OCI-LY3 (cell line): ENCODE measurements at regions not wholly inside any gene's neighbourhood (a gene's known extent, or its start where the extent isn't known, plus 50 kb on each side); places are given as distances from the start of the nearest gene placed in this dataset.

Source experiments
- H2AFZ ChIP-seq: fragments of 200-600, 300-600 bp; shearing (Covaris generic); 2 replicates; pipeline ENCODE4 v1.6.0; 2014; ENCODE audit warnings: antibody characterized with exemption, low read depth, low read length
- H3K27ac ChIP-seq: fragments of 200-600, 300-600 bp; sonication (generic); 2 replicates; pipeline ENCODE4 v1.5.1; 2014; ENCODE audit warnings: mild to moderate bottlenecking, low read length, moderate library complexity, mixed read lengths
- H3K27me3 ChIP-seq: fragments of 200-600, 300-600 bp; sonication (generic); 2 replicates; pipeline ENCODE4 v1.6.1; 2014; ENCODE audit warnings: low read depth, low read length, mixed read lengths
- H3K36me3 ChIP-seq: fragments of 200-600, 300-600 bp; sonication (generic); replicated peaks from 2 replicates; pipeline ENCODE3; 2014; ENCODE audit warnings: low read depth, low read length, mixed read lengths
- H3K4me1 ChIP-seq: fragments of 300-600, 200-600 bp; sonication (generic); 2 replicates; pipeline ENCODE4 v1.6.1; 2014; ENCODE audit warnings: low read length, mixed read lengths
- H3K4me2 ChIP-seq: fragments of 200-600, 300-600 bp; sonication (generic); 2 replicates; pipeline ENCODE4 v1.6.1; 2014; ENCODE audit warnings: low read length, mixed read lengths
- H3K4me3 ChIP-seq: fragments of 300-600, 200-600 bp; sonication (generic); 2 replicates; pipeline ENCODE4 v1.5.1; 2014; ENCODE audit warnings: antibody characterized with exemption, mild to moderate bottlenecking, low read length, moderate library complexity
- H3K79me2 ChIP-seq: fragments of 300-600, 200-600 bp; shearing (Covaris generic); 2 replicates; pipeline ENCODE4 v1.6.1; 2014; ENCODE audit warnings: mild to moderate bottlenecking, low read length, mixed read lengths
- H3K9ac ChIP-seq: fragments of 300-600, 200-600 bp; shearing (Covaris generic); 2 replicates; pipeline ENCODE4 v1.6.0; 2014; ENCODE audit warnings: mild to moderate bottlenecking, low read length, moderate library complexity
- H3K9me3 ChIP-seq: fragments of 200-600, 300-600 bp; shearing (Covaris generic); 2 replicates; pipeline ENCODE4 v1.6.1; 2014; ENCODE audit warnings: low read length, mixed read lengths; ENCODE audit not compliant: insufficient read depth
- H4K20me1 ChIP-seq: fragments of 200-600, 300-600 bp; sonication (generic); 2 replicates; pipeline ENCODE4 v1.6.1; 2016; ENCODE audit warnings: low read length, mixed read lengths; ENCODE audit not compliant: insufficient read depth
- EZH2phosphoT487 ChIP-seq: fragments of 200-600 bp; shearing (Covaris generic); IDR thresholded peaks from 2 replicates; pipeline ENCODE4 v1.6.1; 2018; ENCODE audit warnings: antibody characterized with exemption, mixed run types, low read depth
- TF ChIP-seq, protein P1 (sequence below): fragments of 200-600, 300-600 bp; sonication (generic); IDR thresholded peaks from 2 replicates; pipeline ENCODE4 v1.5.1; 2014; ENCODE audit warnings: antibody characterized with exemption, low read length, low read depth

DNA sequence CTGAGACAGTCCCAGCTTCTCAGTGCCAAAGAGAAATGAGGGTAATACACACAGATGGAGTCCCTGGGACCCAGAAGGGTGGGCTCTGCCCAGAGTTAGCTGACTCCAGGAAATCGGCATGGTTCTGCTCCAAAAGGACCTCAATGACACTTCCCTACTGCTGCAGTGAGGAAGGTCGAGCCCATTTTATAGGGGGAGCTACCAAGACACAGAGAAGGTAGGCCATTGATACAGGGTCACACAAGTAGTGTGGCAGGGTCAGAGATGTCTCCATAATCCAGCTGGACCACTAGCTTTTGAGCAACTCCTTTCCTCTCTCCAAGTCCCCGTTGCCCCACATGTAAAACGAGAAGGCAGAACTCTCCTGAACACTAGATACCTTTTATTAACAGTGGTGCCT is 276.9 kb downstream of the MYCN start:
- TF ChIP-seq EZH2phosphoT487, result no peak
- TF ChIP-seq, protein P1, sequence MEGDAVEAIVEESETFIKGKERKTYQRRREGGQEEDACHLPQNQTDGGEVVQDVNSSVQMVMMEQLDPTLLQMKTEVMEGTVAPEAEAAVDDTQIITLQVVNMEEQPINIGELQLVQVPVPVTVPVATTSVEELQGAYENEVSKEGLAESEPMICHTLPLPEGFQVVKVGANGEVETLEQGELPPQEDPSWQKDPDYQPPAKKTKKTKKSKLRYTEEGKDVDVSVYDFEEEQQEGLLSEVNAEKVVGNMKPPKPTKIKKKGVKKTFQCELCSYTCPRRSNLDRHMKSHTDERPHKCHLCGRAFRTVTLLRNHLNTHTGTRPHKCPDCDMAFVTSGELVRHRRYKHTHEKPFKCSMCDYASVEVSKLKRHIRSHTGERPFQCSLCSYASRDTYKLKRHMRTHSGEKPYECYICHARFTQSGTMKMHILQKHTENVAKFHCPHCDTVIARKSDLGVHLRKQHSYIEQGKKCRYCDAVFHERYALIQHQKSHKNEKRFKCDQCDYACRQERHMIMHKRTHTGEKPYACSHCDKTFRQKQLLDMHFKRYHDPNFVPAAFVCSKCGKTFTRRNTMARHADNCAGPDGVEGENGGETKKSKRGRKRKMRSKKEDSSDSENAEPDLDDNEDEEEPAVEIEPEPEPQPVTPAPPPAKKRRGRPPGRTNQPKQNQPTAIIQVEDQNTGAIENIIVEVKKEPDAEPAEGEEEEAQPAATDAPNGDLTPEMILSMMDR, result no peak
- Histone ChIP-seq H3K4me2 (no peak overlapping the region), H2AFZ (no peak overlapping the region), H3K4me3 (no peak overlapping the region), H3K9me3 (no peaks in the 10 kb centered on the region), H3K27me3 (no peaks in the 10 kb centered on the region), H3K79me2 (no peaks in the 10 kb centered on the region), H3K9ac (no peak overlapping the region), H3K36me3 (no peaks in the 10 kb centered on the region), H4K20me1 (no peaks in the 10 kb centered on the region), H3K27ac (no peak overlapping the region), H3K4me1 (no peaks in the 10 kb centered on the region)

DNA sequence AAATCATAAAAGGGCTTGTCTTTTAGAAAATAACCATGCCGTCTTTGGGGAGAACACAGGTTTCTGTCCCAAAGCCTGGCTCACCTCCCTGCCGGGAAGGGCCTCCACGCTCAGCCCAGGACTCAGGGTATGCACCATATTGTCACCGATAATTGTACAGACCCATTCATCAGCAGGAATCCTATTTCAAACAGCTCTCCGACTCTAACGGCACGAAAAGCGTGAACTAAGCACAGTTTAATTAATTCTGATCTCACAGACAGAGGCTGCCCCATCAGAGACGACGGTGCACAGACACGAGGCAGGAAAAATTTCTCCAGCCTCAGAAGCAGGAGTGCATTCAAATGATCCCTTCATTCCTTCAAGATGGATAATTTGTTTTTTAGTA is 276.2 kb downstream of the MYCN start:
- Histone ChIP-seq H3K79me2 (no peaks in the 10 kb centered on the region), H3K4me2 (no peak overlapping the region), H3K4me3 (no peak overlapping the region), H3K9ac (no peak overlapping the region), H3K27ac (no peak overlapping the region), H3K9me3 (no peaks in the 10 kb centered on the region), H3K36me3 (no peaks in the 10 kb centered on the region), H4K20me1 (no peaks in the 10 kb centered on the region), H3K4me1 (no peaks in the 10 kb centered on the region), H3K27me3 (no peaks in the 10 kb centered on the region), H2AFZ (no peak overlapping the region)
- TF ChIP-seq, protein P1, result no peak
- no peak for TF ChIP-seq EZH2phosphoT487

DNA sequence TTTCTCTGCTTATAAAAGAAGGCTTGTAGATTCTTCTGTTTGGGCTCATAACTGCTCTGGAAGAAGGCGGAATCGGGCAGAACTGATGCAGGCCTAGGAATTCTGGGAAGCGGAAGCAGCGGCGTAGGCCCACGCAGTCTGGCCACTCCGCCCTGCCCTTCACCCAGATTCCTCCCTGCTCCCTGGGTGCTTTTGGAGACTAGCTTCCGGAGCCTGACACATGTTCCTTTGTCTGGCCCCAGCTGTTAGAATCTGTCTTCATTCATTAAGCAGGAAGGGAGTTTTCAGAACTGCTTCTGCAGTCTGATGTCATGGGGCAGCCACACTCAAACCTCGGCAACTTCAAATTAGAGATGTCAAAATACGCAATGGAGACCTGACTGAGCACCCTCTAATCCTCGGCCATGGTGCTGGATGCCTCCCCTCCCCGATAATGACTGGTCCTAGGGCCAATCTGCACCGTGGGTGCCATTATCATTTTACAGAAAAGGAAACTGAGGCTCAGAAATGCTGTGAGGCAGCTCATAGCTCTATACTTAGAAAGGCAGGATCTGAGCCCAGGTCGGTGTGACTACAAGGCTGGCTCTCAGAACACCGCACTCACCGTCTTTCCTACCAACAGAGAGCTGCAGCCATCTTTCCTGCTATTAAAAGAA is 275.7 kb downstream of the MYCN start:
- Histone ChIP-seq H3K36me3 (no peaks in the 10 kb centered on the region), H3K4me1 (no peaks in the 10 kb centered on the region), H3K27me3 (no peaks in the 10 kb centered on the region), H3K9ac (no peak overlapping the region), H3K4me2 (no peak overlapping the region), H3K27ac (no peak overlapping the region), H2AFZ (no peak overlapping the region), H3K9me3 (no peaks in the 10 kb centered on the region), H4K20me1 (no peaks in the 10 kb centered on the region), H3K79me2 (no peaks in the 10 kb centered on the region), H3K4me3 (no peak overlapping the region)
- TF ChIP-seq, protein P1, result no peak
- no peak for TF ChIP-seq EZH2phosphoT487

DNA sequence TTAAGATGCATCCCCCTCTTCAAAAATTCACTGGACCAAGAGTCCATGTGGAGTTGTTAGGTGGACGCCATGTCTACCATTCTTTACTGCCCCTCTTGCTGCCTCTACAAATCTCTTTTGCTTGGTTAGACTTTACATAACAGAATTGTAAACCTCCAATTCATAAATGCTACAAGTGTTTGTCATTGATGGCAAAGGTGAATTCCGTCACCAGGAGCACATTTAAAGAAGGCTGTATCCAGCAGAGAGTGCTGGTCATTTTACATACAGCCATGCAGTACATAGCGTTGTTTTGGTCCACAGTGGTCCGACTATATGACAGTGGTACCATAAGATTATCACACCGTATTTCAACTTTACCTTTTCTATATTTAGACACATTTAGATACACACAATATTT is 274.5 kb downstream of the MYCN start:
- Histone ChIP-seq H4K20me1 (no peaks in the 10 kb centered on the region), H3K9ac (no peak overlapping the region), H3K4me1 (no peaks in the 10 kb centered on the region), H3K79me2 (no peaks in the 10 kb centered on the region), H3K9me3 (no peaks in the 10 kb centered on the region), H3K27me3 (no peaks in the 10 kb centered on the region), H3K36me3 (no peaks in the 10 kb centered on the region), H2AFZ (no peak overlapping the region), H3K4me3 (no peak overlapping the region), H3K27ac (no peak overlapping the region), H3K4me2 (no peak overlapping the region)
- TF ChIP-seq, protein P1, result no peak
- TF ChIP-seq EZH2phosphoT487, result no peak
